ENCODE measurements at regions not wholly inside any gene's neighbourhood (a gene's known extent, or its start where the extent isn't known, plus 50 kb on each side); places are given as distances from the start of the nearest gene placed in this dataset.

GRCh38 chr1:239826736-239827135 is 264.9 kb upstream of the FMN2 start:
- ChIA-PET CTCF (no interaction called here), POLR2A (no interaction called here)
- no peak for TF ChIP-seq CTCF (IDR thresholded peaks at IDR 0.05; ENCODE audit: control extremely low read depth, extremely low read depth, low read depth, missing control alignments)
- no peak for DNase-seq (ENCODE audit: extremely low spot score)

GRCh38 chr1:239829535-239829934 is 262.1 kb upstream of the FMN2 start:
- no peak for DNase-seq (ENCODE audit: extremely low spot score)
- CTCF ChIA-PET, result interaction anchor here (1.4 kb wide), 1 partner anchor 11 kb away, joined by 3 read pairs; no protein-coding TSS in a partner anchor
- TF ChIP-seq CTCF (IDR thresholded peaks at IDR 0.05; ENCODE audit: control extremely low read depth, extremely low read depth, low read depth, missing control alignments), result no peak
- POLR2A ChIA-PET, result no interaction called here

GRCh38 chr1:239831577-239832355 is 259.9 kb upstream of the FMN2 start:
- TF ChIP-seq CTCF (IDR thresholded peaks at IDR 0.05; ENCODE audit: control extremely low read depth, extremely low read depth, low read depth, missing control alignments), result no peak
- DNase-seq (ENCODE audit: extremely low spot score), result no peak
- POLR2A ChIA-PET, result no interaction called here
- CTCF ChIA-PET, result interaction anchor here (1.1 kb wide), 1 partner anchor 12 kb away, joined by 3 read pairs; no protein-coding TSS in a partner anchor

- ChIA-PET POLR2A (no interaction called here), CTCF (interaction anchor here (0.8 kb wide), 1 partner anchor 16 kb away, joined by 3 read pairs; no protein-coding TSS in a partner anchor)
- DNase-seq (ENCODE audit: extremely low spot score), result no peak
- no peak for TF ChIP-seq CTCF (IDR thresholded peaks at IDR 0.05; ENCODE audit: control extremely low read depth, extremely low read depth, low read depth, missing control alignments)
Observed at GRCh38 chr1:239833723-239834122, 258.0 kb upstream of the FMN2 start.

GRCh38 chr1:239835946-239836440 is 255.7 kb upstream of the FMN2 start:
- no peak for TF ChIP-seq CTCF (IDR thresholded peaks at IDR 0.05; ENCODE audit: control extremely low read depth, extremely low read depth, low read depth, missing control alignments)
- POLR2A ChIA-PET, result no interaction called here
- CTCF ChIA-PET, result no interaction called here
- no peak for DNase-seq (ENCODE audit: extremely low spot score)

- no peak for DNase-seq (ENCODE audit: extremely low spot score)
- ChIA-PET POLR2A (no interaction called here), CTCF (no interaction called here)
- no peak for TF ChIP-seq CTCF (IDR thresholded peaks at IDR 0.05; ENCODE audit: control extremely low read depth, extremely low read depth, low read depth, missing control alignments)
Observed at GRCh38 chr1:239840336-239840735, 251.3 kb upstream of the FMN2 start.

Measured in GM10248 (cell line).